SK-N-MC (cell line): ENCODE measurements at regions not wholly inside any gene's neighbourhood (a gene's known extent, or its start where the extent isn't known, plus 50 kb on each side); places are given as distances from the start of the nearest gene placed in this dataset.

Experiments
- DNase-seq: peaks from one replicate; pipeline ENCODE4 v3.0.0-alpha.2; 2011; ENCODE audit warnings: low read depth, low spot score
- H3K27ac ChIP-seq: fragments of 200-600 bp; sonication (generic); 2 replicates; pipeline ENCODE4 v1.5.1; 2016; ENCODE audit warnings: mixed run types
- H3K36me3 ChIP-seq: fragments of 200-600 bp; sonication (generic); 2 replicates; pipeline ENCODE4 v1.6.1; 2017; ENCODE audit warnings: antibody characterized with exemption, low read length, mixed read lengths; ENCODE audit not compliant: insufficient read depth
- H3K4me3 ChIP-seq: fragments of 200-600 bp; sonication (generic); 2 replicates; pipeline ENCODE4 v1.5.1; 2016
- H3K9ac ChIP-seq: fragments of 200-600 bp; sonication (generic); 2 replicates; pipeline ENCODE4 v1.8.0; 2017; ENCODE audit warnings: mixed run types, mixed read lengths; ENCODE audit not compliant: insufficient read length
- H3K9me3 ChIP-seq: fragments of 200-600 bp; sonication (generic); 2 replicates; pipeline ENCODE4 v1.6.1; 2017; ENCODE audit warnings: low read depth, mild to moderate bottlenecking, antibody characterized with exemption, low read length, moderate library complexity, mixed read lengths
- EZH2 ChIP-seq: fragments of 200-600 bp; sonication (generic); IDR thresholded peaks from one replicate; pipeline ENCODE4 v1.6.1; 2017; ENCODE audit warnings: antibody characterized with exemption
- FOXP2 ChIP-seq: optimal IDR thresholded peaks from 2 replicates; pipeline ENCODE3; 2011; ENCODE audit warnings: mild to moderate bottlenecking, moderate library complexity; ENCODE audit not compliant: insufficient read depth; ENCODE audit errors: extremely low read length, control extremely low read depth
- POLR2AphosphoS5 ChIP-seq: IDR thresholded peaks from 2 replicates; pipeline ENCODE4 v1.6.1; 2012; ENCODE audit warnings: mild to moderate bottlenecking, low read depth, low read length, borderline replicate concordance

DNA sequence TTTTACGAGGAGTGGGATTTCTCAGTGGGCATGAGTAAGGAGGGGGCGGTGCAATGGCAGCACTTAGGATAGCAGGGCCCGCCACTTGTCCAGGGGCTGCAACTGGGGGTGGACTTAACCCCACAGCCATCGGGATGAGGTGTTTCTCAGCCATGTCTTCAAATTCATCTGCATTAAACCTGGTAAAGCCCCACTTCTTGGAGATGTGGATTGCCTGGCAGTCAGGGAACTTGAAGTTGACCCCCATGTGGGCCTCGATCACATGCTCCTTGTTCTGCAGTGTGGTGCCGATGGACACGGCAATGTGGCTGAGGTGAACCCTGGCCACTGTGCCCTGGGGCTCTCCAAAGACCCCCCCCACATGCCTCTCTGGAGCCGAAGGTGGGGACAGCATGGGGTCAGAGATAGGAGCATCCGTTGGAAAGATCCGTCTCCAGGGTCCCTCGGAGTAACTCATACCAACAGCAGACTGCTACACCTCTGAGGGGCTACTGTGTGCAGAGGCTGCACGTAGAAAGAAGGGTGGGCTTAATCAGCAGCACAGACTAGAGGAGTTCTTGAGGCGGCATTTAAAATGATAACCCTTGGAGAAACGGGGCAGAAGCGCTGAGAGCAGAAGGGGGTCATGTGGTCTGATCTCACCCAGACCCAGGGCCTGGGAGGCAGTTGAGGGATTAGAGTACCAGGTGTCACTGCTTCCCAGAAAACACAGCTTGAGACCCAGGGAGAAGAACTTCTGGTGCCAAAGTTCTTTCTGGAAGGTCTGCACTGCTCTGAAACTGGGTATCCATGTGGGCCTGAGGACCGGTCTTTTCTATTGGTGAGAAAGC, 141.4 kb downstream of the MTX3 start:
- H3K36me3 ChIP-seq = no peaks in the 10 kb centered on the region
- no peak for DNase-seq
- H3K9me3 ChIP-seq = no peaks in the 10 kb centered on the region
- no peak overlapping the region for H3K4me3 ChIP-seq
- no peak overlapping the region for H3K27ac ChIP-seq
- TF ChIP-seq POLR2AphosphoS5 (no peak), EZH2 (no peak), FOXP2 (no peak)
- no peak overlapping the region for H3K9ac ChIP-seq
